Activated CD8-positive, alpha-beta memory T cell treated with anti-CD3 and anti-CD28 coated beads, Interleukin-2, amount 10 ng/mL, durations not matched to agents 7 days and 5 days (primary cell): ENCODE measurements at regions not wholly inside any gene's neighbourhood (a gene's known extent, or its start where the extent isn't known, plus 50 kb on each side); places are given as distances from the start of the nearest gene placed in this dataset.
"Not testable (repeated sequence)": the region's sequence is repeated elsewhere in the genome, so short reads cannot be mapped to it uniquely, and the experiment has no call there.

ENCODE experiments used
- ATAC-seq: fragments of 150-1000 bp; cut with Tn5 transposase; one replicate; pipeline ENCODE4 v1.10.0; 2021; ENCODE audit warnings: moderate library complexity
- CTCF ChIA-PET: fragments of 350-600 bp; sonication (Branson Sonifier 250); formaldehyde crosslinking; loops from one replicate; lab custom pipeline; 2021; ENCODE audit warnings: antibody characterized with exemption; lab: Charles Lee
- DNase-seq: peaks from one replicate; pipeline ENCODE4 v3.0.0-alpha.2; 2020
- H3K27ac Mint-ChIP-seq: one replicate; pipeline ENCODE4 v1.8.0; 2021; ENCODE audit warnings: mild to moderate bottlenecking, mixed read lengths
- H3K27me3 Mint-ChIP-seq: one replicate; pipeline ENCODE4 v1.8.0; 2021; ENCODE audit warnings: mixed read lengths
- H3K36me3 Mint-ChIP-seq: one replicate; pipeline ENCODE4 v1.8.0; 2021; ENCODE audit warnings: mild to moderate bottlenecking, mixed read lengths
- H3K4me1 Mint-ChIP-seq: one replicate; pipeline ENCODE4 v1.8.0; 2021; ENCODE audit warnings: mixed read lengths
- H3K4me3 Mint-ChIP-seq: one replicate; pipeline ENCODE4 v1.8.0; 2021; ENCODE audit warnings: mild to moderate bottlenecking, moderate library complexity, mixed read lengths
- H3K9me3 Mint-ChIP-seq: one replicate; pipeline ENCODE4 v1.8.0; 2022; ENCODE audit warnings: low read depth, mixed read lengths

GRCh38 chr6:125571207-125571755 lies 178.2 kb upstream of the HEY2 start:
- Mint-ChIP-seq H3K36me3 (no peaks in the 10 kb centered on the region), H3K27ac (no peak overlapping the region), H3K9me3 (no peaks in the 10 kb centered on the region), H3K27me3 (peaks cover 8% of the 10 kb centered on the region), H3K4me1 (no peaks in the 10 kb centered on the region), H3K4me3 (no peak overlapping the region)
- CTCF ChIA-PET = no interaction called here
- no peak for DNase-seq
- no peak for ATAC-seq

- H3K9me3 Mint-ChIP-seq = no peaks in the 10 kb centered on the region
- H3K27ac Mint-ChIP-seq = no peak overlapping the region
- no peaks in the 10 kb centered on the region for H3K36me3 Mint-ChIP-seq
- H3K4me3 Mint-ChIP-seq = no peak overlapping the region
- ATAC-seq = no peak
- peaks cover 9% of the 10 kb centered on the region for H3K27me3 Mint-ChIP-seq
- DNase-seq = no peak
- no peaks in the 10 kb centered on the region for H3K4me1 Mint-ChIP-seq
- CTCF ChIA-PET = no interaction called here
Observed at GRCh38 chr6:125574604-125575003, 174.8 kb upstream of the HEY2 start.

DNA sequence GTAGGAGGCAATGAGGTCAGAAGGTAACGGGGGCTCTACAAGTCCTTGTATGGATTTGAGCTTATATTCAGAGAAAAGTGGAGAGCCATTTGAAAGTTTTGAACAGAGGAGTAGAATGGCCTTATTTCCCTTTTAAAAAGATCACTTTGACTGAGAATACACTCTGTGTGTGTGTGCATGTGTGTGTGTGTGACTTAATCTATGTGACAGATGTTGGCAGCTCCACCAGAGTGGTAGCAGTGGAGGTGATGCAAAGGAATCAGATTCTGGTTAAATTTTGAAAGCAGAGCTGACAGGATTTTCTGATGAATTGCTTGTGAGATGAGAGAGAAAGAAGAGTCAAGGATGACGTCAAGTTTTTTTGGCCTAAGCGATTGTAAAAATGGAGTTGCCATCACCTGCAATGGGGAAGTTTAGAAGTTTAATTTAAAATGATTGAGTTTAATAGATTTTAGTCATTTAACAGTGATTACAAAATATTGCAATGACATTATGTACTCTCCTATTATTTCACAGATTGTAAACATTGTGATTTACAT lies 172.2 kb upstream of the HEY2 start:
- H3K27ac Mint-ChIP-seq = no peak overlapping the region
- H3K9me3 Mint-ChIP-seq = no peaks in the 10 kb centered on the region
- no peak for ATAC-seq
- H3K4me1 Mint-ChIP-seq = no peaks in the 10 kb centered on the region
- H3K4me3 Mint-ChIP-seq = no peak overlapping the region
- CTCF ChIA-PET = no interaction called here
- H3K27me3 Mint-ChIP-seq = peaks cover 5% of the 10 kb centered on the region
- no peaks in the 10 kb centered on the region for H3K36me3 Mint-ChIP-seq
- DNase-seq = no peak

GRCh38 chr6:125584468-125584939 lies 164.9 kb upstream of the HEY2 start:
- CTCF ChIA-PET = no interaction called here
- H3K4me1 Mint-ChIP-seq = no peaks in the 10 kb centered on the region

GRCh38 chr6:125585470-125585869 lies 164.0 kb upstream of the HEY2 start:
- no peak overlapping the region for H3K27ac Mint-ChIP-seq
- no peak overlapping the region for H3K4me3 Mint-ChIP-seq
- H3K4me1 Mint-ChIP-seq = no peaks in the 10 kb centered on the region
- H3K9me3 Mint-ChIP-seq = no peaks in the 10 kb centered on the region
- no peaks in the 10 kb centered on the region for H3K36me3 Mint-ChIP-seq
- ATAC-seq (no peak), DNase-seq (no peak)
- CTCF ChIA-PET = no interaction called here
- H3K27me3 Mint-ChIP-seq = peaks cover 3% of the 10 kb centered on the region

More at GRCh38 chr6:125584468-125584939, 164.9 kb upstream of the HEY2 start:
- DNase-seq (no peak), ATAC-seq (no peak)
- Mint-ChIP-seq H3K27ac (no peak overlapping the region), H3K27me3 (peaks cover 3% of the 10 kb centered on the region), H3K4me3 (no peak overlapping the region), H3K36me3 (no peaks in the 10 kb centered on the region), H3K9me3 (no peaks in the 10 kb centered on the region)

DNA sequence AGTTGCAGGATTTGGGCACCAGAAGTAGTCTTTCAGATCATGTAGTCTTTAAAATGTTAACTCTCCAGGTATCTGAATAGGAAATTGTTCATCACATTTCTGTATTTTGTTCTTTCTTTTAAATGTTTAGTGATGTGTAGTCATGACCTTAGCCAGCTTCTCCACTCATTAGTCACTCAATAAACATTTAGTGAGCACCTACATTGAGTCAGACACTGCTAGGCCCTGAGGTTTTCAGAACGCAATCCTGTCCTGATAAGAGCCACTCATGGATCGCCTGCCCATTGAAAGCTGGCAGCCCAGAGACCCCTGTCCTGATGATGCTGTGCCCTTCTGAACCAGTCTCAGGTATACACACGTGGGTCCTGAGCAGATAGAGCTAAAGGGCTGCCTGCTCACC lies 163.4 kb upstream of the HEY2 start:
- no peaks in the 10 kb centered on the region for H3K9me3 Mint-ChIP-seq
- peaks cover 3% of the 10 kb centered on the region for H3K27me3 Mint-ChIP-seq
- H3K27ac Mint-ChIP-seq = no peak overlapping the region
- H3K4me1 Mint-ChIP-seq = no peaks in the 10 kb centered on the region
- H3K4me3 Mint-ChIP-seq = no peak overlapping the region
- ATAC-seq (no peak), DNase-seq (no peak)
- H3K36me3 Mint-ChIP-seq = no peaks in the 10 kb centered on the region
- CTCF ChIA-PET = no interaction called here

DNA sequence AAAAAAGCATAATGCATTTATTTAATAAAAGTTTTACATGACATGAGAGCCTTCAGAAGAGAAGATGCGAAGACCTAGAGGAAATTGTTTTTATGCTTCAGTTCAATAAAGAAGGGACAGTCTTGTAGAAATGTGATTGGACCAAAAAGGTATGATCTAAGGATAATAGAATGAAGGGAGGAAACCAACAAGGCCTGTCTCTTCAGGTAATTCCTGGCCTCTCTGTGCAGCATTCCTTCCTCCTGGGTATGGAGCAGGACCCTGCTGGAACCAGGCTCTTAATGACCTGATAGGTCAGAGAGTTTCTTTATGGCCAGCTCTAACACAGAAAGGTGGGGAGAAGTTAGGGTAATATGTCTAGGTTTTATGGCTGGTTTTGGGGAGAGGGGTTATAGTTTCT lies 162.8 kb upstream of the HEY2 start:
- no peaks in the 10 kb centered on the region for H3K9me3 Mint-ChIP-seq
- peaks cover 3% of the 10 kb centered on the region for H3K27me3 Mint-ChIP-seq
- H3K4me1 Mint-ChIP-seq = no peaks in the 10 kb centered on the region

GRCh38 chr6:125587666-125588632 lies 161.5 kb upstream of the HEY2 start:
- CTCF ChIA-PET = no interaction called here
- Mint-ChIP-seq H3K4me3 (no peak overlapping the region), H3K4me1 (no peaks in the 10 kb centered on the region), H3K9me3 (no peaks in the 10 kb centered on the region), H3K36me3 (no peaks in the 10 kb centered on the region), H3K27ac (no peak overlapping the region), H3K27me3 (no peaks in the 10 kb centered on the region)
- ATAC-seq (no peak), DNase-seq (no peak)

More for the DNA sequence above, 162.8 kb upstream of the HEY2 start:
- Mint-ChIP-seq H3K27ac (no peak overlapping the region), H3K36me3 (no peaks in the 10 kb centered on the region), H3K4me3 (no peak overlapping the region)
- CTCF ChIA-PET = no interaction called here
- ATAC-seq (no peak), DNase-seq (no peak)

GRCh38 chr6:125591796-125592195 lies 157.6 kb upstream of the HEY2 start:
- H3K4me3 Mint-ChIP-seq, H3K27me3 Mint-ChIP-seq, H3K27ac Mint-ChIP-seq, DNase-seq, H3K36me3 Mint-ChIP-seq, H3K4me1 Mint-ChIP-seq, H3K9me3 Mint-ChIP-seq, ATAC-seq, CTCF ChIA-PET: not testable (repeated sequence)

GRCh38 chr6:125593746-125594145 lies 155.7 kb upstream of the HEY2 start:
- no peaks in the 10 kb centered on the region for H3K9me3 Mint-ChIP-seq
- H3K36me3 Mint-ChIP-seq = no peaks in the 10 kb centered on the region
- H3K27me3 Mint-ChIP-seq = peaks cover 3% of the 10 kb centered on the region
- ATAC-seq = no peak
- H3K4me1 Mint-ChIP-seq = no peaks in the 10 kb centered on the region
- no peak overlapping the region for H3K4me3 Mint-ChIP-seq
- DNase-seq = no peak
- no peak overlapping the region for H3K27ac Mint-ChIP-seq
- CTCF ChIA-PET = no interaction called here

GRCh38 chr6:125596020-125596419 lies 153.4 kb upstream of the HEY2 start:
- ATAC-seq = no peak
- Mint-ChIP-seq H3K4me3 (no peak overlapping the region), H3K27me3 (peaks cover 4% of the 10 kb centered on the region), H3K36me3 (no peaks in the 10 kb centered on the region), H3K27ac (no peak overlapping the region), H3K4me1 (no peaks in the 10 kb centered on the region), H3K9me3 (no peaks in the 10 kb centered on the region)
- DNase-seq = no peak
- CTCF ChIA-PET = no interaction called here

DNA sequence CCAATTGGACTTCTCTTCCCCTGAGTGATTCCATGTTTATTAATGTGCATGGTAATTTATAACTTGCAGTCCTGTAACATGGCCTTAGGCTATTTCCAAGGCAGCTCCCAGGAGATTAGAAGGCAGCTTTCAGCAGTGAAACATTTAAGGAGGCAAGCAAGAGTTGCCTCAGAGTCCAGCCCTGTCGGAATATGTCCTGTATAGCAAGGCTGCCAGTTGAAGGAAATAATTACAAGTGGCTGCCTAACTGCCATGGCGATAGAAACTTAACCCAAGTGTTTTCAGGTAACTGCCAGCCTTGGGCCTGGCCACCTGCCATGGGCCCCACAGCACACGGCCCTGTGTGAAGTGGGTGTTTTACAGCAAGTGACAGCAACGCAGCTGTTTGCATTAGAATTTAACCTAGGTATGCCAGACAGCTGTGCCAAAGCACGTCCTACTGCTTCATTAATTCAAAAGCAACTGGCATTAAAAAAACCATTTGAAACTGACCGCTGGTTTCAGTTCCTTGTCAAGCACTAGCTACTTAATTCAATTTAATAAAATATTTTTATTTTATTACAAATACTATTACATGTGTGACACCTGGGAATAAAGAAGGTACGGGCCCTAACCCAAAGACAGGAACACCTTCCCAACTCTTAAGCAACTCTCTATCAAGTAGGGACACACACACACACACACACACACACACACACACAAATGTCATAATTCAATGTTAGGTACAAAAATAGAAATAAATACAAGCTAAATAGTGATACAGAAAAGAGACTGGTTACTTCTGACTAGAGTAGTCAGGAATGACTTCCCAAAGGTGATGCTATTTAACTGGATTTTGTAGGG lies 151.8 kb upstream of the HEY2 start:
- CTCF ChIA-PET = no interaction called here
- H3K4me1 Mint-ChIP-seq = no peaks in the 10 kb centered on the region
- no peak overlapping the region for H3K27ac Mint-ChIP-seq
- no peaks in the 10 kb centered on the region for H3K36me3 Mint-ChIP-seq
- no peaks in the 10 kb centered on the region for H3K9me3 Mint-ChIP-seq
- no peak for ATAC-seq
- DNase-seq = no peak
- H3K4me3 Mint-ChIP-seq = no peak overlapping the region
- H3K27me3 Mint-ChIP-seq = peaks cover 8% of the 10 kb centered on the region

- Mint-ChIP-seq H3K4me1 (no peaks in the 10 kb centered on the region), H3K27me3 (peaks cover 11% of the 10 kb centered on the region), H3K27ac (no peak overlapping the region)
Observed at GRCh38 chr6:125598422-125598821, 151.0 kb upstream of the HEY2 start.

More at GRCh38 chr6:125598422-125598821, 151.0 kb upstream of the HEY2 start:
- DNase-seq (no peak), ATAC-seq (no peak)
- Mint-ChIP-seq H3K9me3 (no peaks in the 10 kb centered on the region), H3K4me3 (no peak overlapping the region), H3K36me3 (no peaks in the 10 kb centered on the region)
- CTCF ChIA-PET = no interaction called here
